HTR-8/SVneo (cell line): ENCODE measurements at regions not wholly inside any gene's neighbourhood (a gene's known extent, or its start where the extent isn't known, plus 50 kb on each side); places are given as distances from the start of the nearest gene placed in this dataset.
"Not testable (repeated sequence)": the region's sequence is repeated elsewhere in the genome, so short reads cannot be mapped to it uniquely, and the experiment has no call there.

Experiments used
- DNase-seq: peaks from one replicate; pipeline ENCODE4 v3.0.0; 2011; ENCODE audit warnings: low spot score, mixed read lengths; ENCODE audit not compliant: insufficient read length
- FAIRE-seq: peaks from 2 replicates; lab custom pipeline; 2011; peaks lifted over from hg19 to GRCh38; lab: Jason Lieb, UNC

GRCh38 chr14:53861781-53862180 is 94.8 kb downstream of the BMP4 start:
- DNase-seq: no peak
- peak; percentile 36 for FAIRE-seq

GRCh38 chr14:53858345-53858684 is 98.3 kb downstream of the BMP4 start:
- DNase-seq: no peak
- FAIRE-seq: no peak

- FAIRE-seq (peak; percentile 36), DNase-seq (no peak)
Measured at GRCh38 chr14:53857625-53858344, 98.8 kb downstream of the BMP4 start.

DNA sequence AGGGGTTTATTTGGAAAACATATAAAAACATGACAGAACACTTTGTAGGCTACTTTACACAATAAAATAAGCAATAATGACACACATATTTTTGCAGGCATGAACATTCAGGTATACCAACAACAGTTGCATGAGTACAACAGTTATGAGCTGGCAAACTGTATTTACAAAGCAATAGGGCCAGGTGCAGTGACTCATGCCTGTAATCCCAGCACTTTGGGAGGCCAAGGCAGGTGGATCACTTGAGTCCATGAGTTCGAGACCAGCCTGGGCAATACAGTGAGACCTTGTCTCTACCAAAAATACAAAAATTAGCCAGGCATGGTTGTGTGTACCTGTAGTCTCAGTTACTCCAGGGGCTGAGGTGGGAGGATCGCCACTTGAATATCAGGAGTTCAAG is 101.1 kb downstream of the BMP4 start:
- no peak for FAIRE-seq

GRCh38 chr14:53855127-53855526 is 101.5 kb downstream of the BMP4 start:
- no peak for FAIRE-seq
- no peak for DNase-seq

More for the DNA sequence above, 101.1 kb downstream of the BMP4 start:
- DNase-seq: no peak

GRCh38 chr14:53851394-53852090 is 105.1 kb downstream of the BMP4 start:
- FAIRE-seq: peak; percentile 51
- no peak for DNase-seq

- DNase-seq: peak; percentile 36
Measured at GRCh38 chr14:53850714-53851296, 105.8 kb downstream of the BMP4 start.

GRCh38 chr14:53849549-53849948 is 107.1 kb downstream of the BMP4 start:
- FAIRE-seq: no peak

More at GRCh38 chr14:53850714-53851296, 105.8 kb downstream of the BMP4 start:
- FAIRE-seq: peak; percentile 23

DNA sequence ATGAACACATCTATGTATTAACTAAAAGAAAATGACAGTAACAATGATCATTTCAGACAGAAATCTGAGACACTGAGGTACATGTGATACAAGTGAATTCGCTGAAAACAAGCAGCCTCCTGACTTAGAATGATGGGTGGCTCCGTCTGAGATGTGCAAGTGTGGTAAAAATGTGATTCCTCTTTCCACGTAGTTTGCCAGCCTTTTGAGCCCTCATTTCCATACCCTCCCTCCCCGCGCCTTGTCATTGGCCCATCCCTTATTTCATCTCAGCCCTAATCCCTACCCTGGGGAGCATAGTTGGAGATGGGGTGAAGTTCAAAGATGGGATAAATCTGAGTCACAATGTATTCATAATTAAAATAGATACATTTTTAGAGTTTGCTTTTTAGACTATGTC is 107.8 kb downstream of the BMP4 start:
- FAIRE-seq (no peak), DNase-seq (no peak)

More at GRCh38 chr14:53849549-53849948, 107.1 kb downstream of the BMP4 start:
- no peak for DNase-seq

GRCh38 chr14:53847881-53848280 is 108.7 kb downstream of the BMP4 start:
- FAIRE-seq: peak; percentile 31

GRCh38 chr14:53847057-53847456 is 109.6 kb downstream of the BMP4 start:
- no peak for DNase-seq
- FAIRE-seq: no peak

More at GRCh38 chr14:53847881-53848280, 108.7 kb downstream of the BMP4 start:
- no peak for DNase-seq

DNA sequence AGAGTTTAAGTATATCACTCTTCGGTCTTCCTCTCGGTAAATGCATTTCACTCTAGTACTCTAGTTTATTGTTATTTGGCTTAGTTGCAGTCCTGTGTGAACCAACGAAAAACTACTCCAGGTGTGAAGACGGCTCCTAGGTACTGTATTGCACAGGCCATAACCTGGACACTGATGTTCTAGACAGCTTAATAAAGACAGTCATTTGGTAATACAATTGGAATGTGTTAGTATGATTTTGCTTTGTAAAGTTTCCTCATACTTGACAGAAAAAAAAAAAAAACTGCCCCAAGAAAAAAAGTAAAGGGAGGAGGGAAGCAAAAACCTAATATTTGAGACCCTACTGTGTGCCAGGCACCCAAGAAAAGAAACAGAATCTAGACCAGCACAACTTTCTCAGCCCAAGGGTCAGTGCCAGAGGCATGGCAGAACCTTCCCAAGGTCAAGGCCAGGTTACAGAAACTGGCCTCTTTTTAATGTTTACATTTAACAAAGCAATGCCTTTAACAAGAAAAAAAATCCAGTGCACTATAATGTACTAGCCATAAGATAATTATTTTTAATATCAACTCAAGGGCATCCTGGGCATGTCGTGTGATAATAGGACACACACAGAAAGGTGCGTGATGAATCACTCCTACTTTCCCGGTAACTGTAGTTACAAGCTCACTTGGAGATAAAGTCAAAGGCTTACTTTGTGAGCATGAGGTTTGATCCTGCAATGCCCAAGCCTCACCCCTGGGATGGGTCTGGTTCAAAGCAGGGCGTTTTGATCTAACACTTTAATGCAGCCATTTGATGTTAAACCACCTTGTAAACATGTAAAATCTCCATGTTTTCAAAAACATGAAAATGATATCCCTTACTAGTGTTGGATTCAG is 110.6 kb downstream of the BMP4 start:
- no peak for DNase-seq
- no peak for FAIRE-seq

DNA sequence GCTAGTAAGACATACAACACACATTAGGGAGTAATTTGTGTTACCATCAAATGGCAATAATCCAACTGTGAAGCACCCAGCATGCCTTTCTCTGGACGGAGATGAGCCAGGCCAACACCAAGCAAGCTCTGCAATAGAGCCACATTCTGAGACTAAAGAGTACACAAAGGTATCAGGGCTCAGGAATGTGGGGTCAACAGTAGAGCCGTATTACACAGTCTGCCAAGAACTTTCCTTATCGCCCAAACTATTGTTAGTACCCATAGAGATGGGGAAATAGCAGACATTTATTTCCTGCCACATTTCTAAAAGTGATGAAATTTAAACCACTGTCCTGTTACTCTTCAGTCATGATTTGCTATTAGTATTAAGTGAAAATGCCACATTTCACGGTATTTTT is 113.7 kb downstream of the BMP4 start:
- DNase-seq: peak; percentile 21

GRCh38 chr14:53841109-53842099 is 115.2 kb downstream of the BMP4 start:
- FAIRE-seq (no peak), DNase-seq (no peak)

More for the DNA sequence above, 113.7 kb downstream of the BMP4 start:
- no peak for FAIRE-seq

- FAIRE-seq: no peak
- peak; percentile 59 for DNase-seq
Measured at GRCh38 chr14:53840444-53840843, 116.2 kb downstream of the BMP4 start.

DNA sequence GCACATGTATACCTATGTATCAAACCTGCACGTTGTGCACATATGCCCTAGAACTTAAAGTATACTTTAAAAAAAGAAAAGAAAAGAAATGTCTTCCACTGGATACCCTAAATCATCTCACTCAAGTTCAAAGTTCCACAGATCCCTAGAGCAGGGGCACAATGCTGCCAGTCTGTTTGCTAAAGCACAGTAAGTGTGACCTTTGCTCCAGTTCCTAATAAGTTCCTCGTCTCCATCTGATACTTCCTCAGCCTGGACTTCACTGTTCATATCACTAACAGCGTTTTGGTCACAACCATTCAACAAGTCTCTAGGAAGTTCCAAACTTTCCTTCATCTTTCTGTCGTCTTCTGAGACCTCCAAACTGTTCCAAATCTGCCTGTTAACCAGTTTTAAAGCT is 118.3 kb downstream of the BMP4 start:
- DNase-seq: no peak
- peak; percentile 63 for FAIRE-seq

GRCh38 chr14:53837656-53838055 is 119.0 kb downstream of the BMP4 start:
- not testable (repeated sequence) for FAIRE-seq, DNase-seq

- FAIRE-seq (no peak), DNase-seq (no peak)
Measured at GRCh38 chr14:53836551-53836950, 120.1 kb downstream of the BMP4 start.

GRCh38 chr14:53828820-53829219 is 127.8 kb downstream of the BMP4 start:
- no peak for DNase-seq
- no peak for FAIRE-seq
